ENCODE measurements at regions not wholly inside any gene's neighbourhood (a gene's known extent, or its start where the extent isn't known, plus 50 kb on each side); places are given as distances from the start of the nearest gene placed in this dataset.
A peak's percentile ranks its signal among the peaks of the same experiment; 100 is the strongest.
"Not testable (repeated sequence)": the region's sequence is repeated elsewhere in the genome, so short reads cannot be mapped to it uniquely, and the experiment has no call there.

GRCh38 chr2:122682356-122682755 lies 926.9 kb downstream of the TSN start:
- DNase-seq = no peak

- no peak for DNase-seq
Measured at GRCh38 chr2:122683018-122683417, 927.6 kb downstream of the TSN start.

GRCh38 chr2:122692400-122693083 lies 937.1 kb downstream of the TSN start:
- DNase-seq = peak; percentile 27 to 38

GRCh38 chr2:122697415-122697814 lies 942.0 kb downstream of the TSN start:
- no peak for DNase-seq

GRCh38 chr2:122703676-122704075 lies 948.2 kb downstream of the TSN start:
- DNase-seq = no peak

GRCh38 chr2:122704109-122704563 lies 948.7 kb downstream of the TSN start:
- DNase-seq = peak; percentile 61 to 78

- no peak for DNase-seq
Measured at GRCh38 chr2:122705746-122706145, 950.3 kb downstream of the TSN start.

GRCh38 chr2:122706757-122707223 lies 951.3 kb downstream of the TSN start:
- DNase-seq = peak; percentile 30 to 42

GRCh38 chr2:122707224-122707824 lies 951.9 kb downstream of the TSN start:
- no peak for DNase-seq

GRCh38 chr2:122710049-122710448 lies 954.6 kb downstream of the TSN start:
- DNase-seq = no peak

GRCh38 chr2:122713800-122714199 lies 958.3 kb downstream of the TSN start:
- no peak for DNase-seq

- DNase-seq = not testable (repeated sequence)
Measured at GRCh38 chr2:122720822-122721221, 965.4 kb downstream of the TSN start.

- DNase-seq = peak in 1 of 2 experiments; percentile 4
Measured at GRCh38 chr2:122734766-122735424, 979.4 kb downstream of the TSN start.

- no peak for DNase-seq
Measured at GRCh38 chr2:122736279-122736678, 980.8 kb downstream of the TSN start.

- peak; percentile 75 to 77 for DNase-seq
Measured at GRCh38 chr2:122737429-122738077, 982.1 kb downstream of the TSN start.

GRCh38 chr2:122739732-122740593 lies 984.5 kb downstream of the TSN start:
- DNase-seq = no peak

- DNase-seq = no peak
Measured at GRCh38 chr2:122740594-122740948, 985.1 kb downstream of the TSN start.

GRCh38 chr2:122741403-122741802 lies 986.0 kb downstream of the TSN start:
- no peak for DNase-seq

- DNase-seq = no peak
Measured at GRCh38 chr2:122743021-122743675, 987.7 kb downstream of the TSN start.

- DNase-seq = no peak
Measured at GRCh38 chr2:122745603-122746002, 990.2 kb downstream of the TSN start.

- DNase-seq = no peak
Measured at GRCh38 chr2:122747670-122748069, 992.2 kb downstream of the TSN start.

- no peak for DNase-seq
Measured at GRCh38 chr2:122748552-122749011, 993.1 kb downstream of the TSN start.
